MCF 10A (cell line): ENCODE measurements at regions not wholly inside any gene's neighbourhood (a gene's known extent, or its start where the extent isn't known, plus 50 kb on each side); places are given as distances from the start of the nearest gene placed in this dataset.

Experiments
- BruUV-seq: library from RNA; stranded (reverse); fragments of 400-500 nt; replicated peaks from 2 replicates; lab custom pipeline; 2021; lab: Mats Ljungman, UMichigan
- CTCF ChIA-PET: fragments of 300-600 bp; sonication (Branson Sonifier 250); formaldehyde crosslinking; extraction: SDS; loops from one replicate; lab custom pipeline; 2021; ENCODE audit warnings: antibody characterized with exemption, inconsistent platforms; lab: Yijun Ruan, JAX
- POLR2A ChIA-PET: fragments of 300-600, 350-650 bp; sonication (Branson Sonifier 250); formaldehyde crosslinking; extraction: SDS; loops from one replicate; lab custom pipeline; 2020; ENCODE audit warnings: antibody characterized with exemption, inconsistent platforms; lab: Yijun Ruan, JAX
- DNase-seq: peaks from one replicate; pipeline ENCODE4 v3.0.0-alpha.2; 2018; ENCODE audit not compliant: unreplicated experiment
- H3K27ac Mint-ChIP-seq: one replicate; pipeline ENCODE4 v1.8.0; 2022; ENCODE audit warnings: mild to moderate bottlenecking, low read depth, mixed read lengths; ENCODE audit not compliant: unreplicated experiment
- H3K27me3 Mint-ChIP-seq: one replicate; pipeline ENCODE4 v1.8.0; 2022; ENCODE audit warnings: mixed read lengths; ENCODE audit not compliant: insufficient read depth, unreplicated experiment
- H3K36me3 Mint-ChIP-seq: one replicate; pipeline ENCODE4 v1.8.0; 2022; ENCODE audit warnings: mild to moderate bottlenecking, moderate library complexity, mixed read lengths; ENCODE audit not compliant: insufficient read depth, unreplicated experiment
- H3K4me1 Mint-ChIP-seq: one replicate; pipeline ENCODE4 v1.8.0; 2022; ENCODE audit warnings: mixed read lengths; ENCODE audit not compliant: insufficient read depth, unreplicated experiment
- H3K4me3 Mint-ChIP-seq: one replicate; pipeline ENCODE4 v1.8.0; 2022; ENCODE audit warnings: mild to moderate bottlenecking, moderate library complexity, mixed read lengths; ENCODE audit not compliant: unreplicated experiment
- H3K9me3 Mint-ChIP-seq: one replicate; pipeline ENCODE4 v1.8.0; 2022; ENCODE audit warnings: mixed read lengths; ENCODE audit not compliant: unreplicated experiment
- CTCF ChIP-seq: fragments of 200-600 bp; IDR thresholded peaks from one replicate; pipeline ENCODE4 v1.8.0; 2022; ENCODE audit warnings: antibody characterized with exemption, mild to moderate bottlenecking; ENCODE audit not compliant: unreplicated experiment
- intact Hi-C: fragments of 100-400 bp; cut with micrococcal nuclease; formaldehyde crosslinking; loops from 2 replicates; pipeline ENCODE4 v1.14.1; 2022

- intact Hi-C loops = no loop called here
- Mint-ChIP-seq H3K27me3 (no peaks in the 10 kb centered on the region), H3K4me1 (no peaks in the 10 kb centered on the region), H3K36me3 (no peaks in the 10 kb centered on the region), H3K27ac (no peak overlapping the region), H3K9me3 (no peaks in the 10 kb centered on the region), H3K4me3 (no peak overlapping the region)
- BruUV-seq = no TSS peak
- no peak for TF ChIP-seq CTCF
- CTCF ChIA-PET = no interaction called here
- POLR2A ChIA-PET = no interaction called here
- no peak for DNase-seq
Observed at GRCh38 chr6:76221525-76221924, 149.1 kb upstream of the IMPG1 start.

GRCh38 chr6:76220805-76221204, 148.3 kb upstream of the IMPG1 start:
- CTCF ChIA-PET = interaction anchor here (0.7 kb wide), 1 partner anchor 25 kb away, joined by 4 read pairs; no protein-coding TSS in a partner anchor
- no peaks in the 10 kb centered on the region for H3K9me3 Mint-ChIP-seq
- intact Hi-C loops = no loop called here
- DNase-seq = no peak
- no peaks in the 10 kb centered on the region for H3K27me3 Mint-ChIP-seq
- no peaks in the 10 kb centered on the region for H3K4me1 Mint-ChIP-seq
- POLR2A ChIA-PET = no interaction called here
- BruUV-seq = no TSS peak
- no peak overlapping the region for H3K27ac Mint-ChIP-seq
- H3K4me3 Mint-ChIP-seq = no peak overlapping the region
- TF ChIP-seq CTCF = no peak
- no peaks in the 10 kb centered on the region for H3K36me3 Mint-ChIP-seq

GRCh38 chr6:76217606-76218005, 145.1 kb upstream of the IMPG1 start:
- no peaks in the 10 kb centered on the region for H3K9me3 Mint-ChIP-seq
- H3K4me1 Mint-ChIP-seq = no peaks in the 10 kb centered on the region
- intact Hi-C loops = no loop called here
- no peak for TF ChIP-seq CTCF
- no peak for DNase-seq
- no TSS peak for BruUV-seq
- H3K27me3 Mint-ChIP-seq = no peaks in the 10 kb centered on the region
- ChIA-PET POLR2A (no interaction called here), CTCF (no interaction called here)
- H3K4me3 Mint-ChIP-seq = no peak overlapping the region
- no peak overlapping the region for H3K27ac Mint-ChIP-seq
- H3K36me3 Mint-ChIP-seq = no peaks in the 10 kb centered on the region

- POLR2A ChIA-PET = no interaction called here
- intact Hi-C loops = no loop called here
Observed at GRCh38 chr6:76214546-76214945, 142.1 kb upstream of the IMPG1 start.

More at GRCh38 chr6:76214546-76214945, 142.1 kb upstream of the IMPG1 start:
- CTCF ChIA-PET = no interaction called here
- Mint-ChIP-seq H3K27ac (no peak overlapping the region), H3K4me1 (no peaks in the 10 kb centered on the region), H3K9me3 (peaks cover 7% of the 10 kb centered on the region), H3K36me3 (no peaks in the 10 kb centered on the region), H3K4me3 (no peak overlapping the region), H3K27me3 (no peaks in the 10 kb centered on the region)
- TF ChIP-seq CTCF = no peak
- no TSS peak for BruUV-seq
- DNase-seq = no peak
